Osteoblast (primary cell): ENCODE measurements at regions not wholly inside any gene's neighbourhood (a gene's known extent, or its start where the extent isn't known, plus 50 kb on each side); places are given as distances from the start of the nearest gene placed in this dataset.
A peak's percentile ranks its signal among the peaks of the same experiment; 100 is the strongest.

Experiments used
- DNase-seq: peaks from one replicate; pipeline ENCODE4 v3.0.0; 2011; ENCODE audit warnings: low spot score, mixed read lengths; ENCODE audit not compliant: insufficient read length; ENCODE audit errors: missing footprints
- H2AFZ ChIP-seq: 2 replicates; pipeline ENCODE4 v1.6.0; 2011; ENCODE audit warnings: mild to moderate bottlenecking, low read length
- H3K27ac ChIP-seq: 2 replicates; pipeline ENCODE4 v1.5.1; 2011; ENCODE audit warnings: mild to moderate bottlenecking, low read depth, low read length, moderate library complexity
- H3K27me3 ChIP-seq: 2 replicates; pipeline ENCODE4 v1.6.0; 2012; ENCODE audit warnings: mild to moderate bottlenecking, control low read depth, inconsistent platforms, low read length, moderate library complexity; ENCODE audit not compliant: insufficient read depth
- H3K36me3 ChIP-seq: 2 replicates; pipeline ENCODE4 v1.5.1; 2011; ENCODE audit warnings: mild to moderate bottlenecking, low read length, control low read depth, moderate library complexity; ENCODE audit not compliant: insufficient read depth
- H3K4me1 ChIP-seq: 2 replicates; pipeline ENCODE4 v1.5.1; 2011; ENCODE audit warnings: mild to moderate bottlenecking, low read length, control low read depth, moderate library complexity; ENCODE audit not compliant: insufficient read depth
- H3K4me2 ChIP-seq: 2 replicates; pipeline ENCODE4 v1.6.0; 2011; ENCODE audit warnings: mild to moderate bottlenecking, low read length; ENCODE audit not compliant: insufficient read depth
- H3K4me3 ChIP-seq: fragments of 200-600 bp; sonication (generic); 3 replicates; pipeline ENCODE4 v1.5.1; 2012; ENCODE audit warnings: mild to moderate bottlenecking, low read length, inconsistent platforms; ENCODE audit not compliant: insufficient read depth
- H3K79me2 ChIP-seq: 2 replicates; pipeline ENCODE4 v1.6.0; 2012; ENCODE audit warnings: mild to moderate bottlenecking, low read length, control low read depth, inconsistent platforms; ENCODE audit not compliant: insufficient read depth
- H3K9me3 ChIP-seq: 2 replicates; pipeline ENCODE4 v1.5.1; 2011; ENCODE audit warnings: low read depth, low read length, control low read depth
- H4K20me1 ChIP-seq: 2 replicates; pipeline ENCODE4 v1.6.0; 2012; ENCODE audit warnings: mild to moderate bottlenecking, low read length, control low read depth; ENCODE audit not compliant: insufficient read depth
- CTCF ChIP-seq: IDR thresholded peaks from 2 replicates; pipeline ENCODE4 v1.5.1; 2011; ENCODE audit warnings: mild to moderate bottlenecking, low read depth, low read length, moderate library complexity; ENCODE audit errors: extremely low read depth

GRCh38 chr15:62781081-62781497 lies 261.5 kb upstream of the TPM1 start:
- no peaks in the 10 kb centered on the region for H3K36me3 ChIP-seq
- no peak for DNase-seq
- no peaks in the 10 kb centered on the region for H4K20me1 ChIP-seq
- peaks cover 64% of the 10 kb centered on the region for H3K4me1 ChIP-seq
- H2AFZ ChIP-seq, result peak overlapping the region; percentile 20
- peak overlapping the region; percentile 82 for H3K27ac ChIP-seq
- H3K4me2 ChIP-seq, result peak overlapping the region; percentile 8
- no peak for TF ChIP-seq CTCF
- no peaks in the 10 kb centered on the region for H3K9me3 ChIP-seq
- H3K27me3 ChIP-seq, result no peaks in the 10 kb centered on the region
- H3K4me3 ChIP-seq, result no peak overlapping the region
- no peaks in the 10 kb centered on the region for H3K79me2 ChIP-seq

GRCh38 chr15:62782071-62782841 lies 260.3 kb upstream of the TPM1 start:
- TF ChIP-seq CTCF, result peak; percentile 80
- no peaks in the 10 kb centered on the region for H3K9me3 ChIP-seq
- peak overlapping the region; percentile 60 for H3K27ac ChIP-seq
- no peaks in the 10 kb centered on the region for H3K79me2 ChIP-seq
- no peaks in the 10 kb centered on the region for H4K20me1 ChIP-seq
- peak; percentile 90 for DNase-seq
- no peak overlapping the region for H3K4me3 ChIP-seq
- no peak overlapping the region for H3K4me2 ChIP-seq
- peaks cover 64% of the 10 kb centered on the region for H3K4me1 ChIP-seq
- H3K27me3 ChIP-seq, result no peaks in the 10 kb centered on the region
- H3K36me3 ChIP-seq, result no peaks in the 10 kb centered on the region
- H2AFZ ChIP-seq, result no peak overlapping the region

GRCh38 chr15:62782896-62783295 lies 259.7 kb upstream of the TPM1 start:
- peak overlapping the region; percentile 60 for H3K27ac ChIP-seq

More at GRCh38 chr15:62782896-62783295, 259.7 kb upstream of the TPM1 start:
- H3K4me2 ChIP-seq, result peak overlapping the region; percentile 34
- DNase-seq, result no peak
- H3K36me3 ChIP-seq, result no peaks in the 10 kb centered on the region
- no peaks in the 10 kb centered on the region for H3K79me2 ChIP-seq
- peaks cover 59% of the 10 kb centered on the region for H3K4me1 ChIP-seq
- H3K9me3 ChIP-seq, result no peaks in the 10 kb centered on the region
- no peak for TF ChIP-seq CTCF
- H4K20me1 ChIP-seq, result no peaks in the 10 kb centered on the region
- H2AFZ ChIP-seq, result no peak overlapping the region
- H3K27me3 ChIP-seq, result no peaks in the 10 kb centered on the region
- no peak overlapping the region for H3K4me3 ChIP-seq
